CD14-positive monocyte (primary cell): ENCODE measurements at regions not wholly inside any gene's neighbourhood (a gene's known extent, or its start where the extent isn't known, plus 50 kb on each side); places are given as distances from the start of the nearest gene placed in this dataset.
A peak's percentile ranks its signal among the peaks of the same experiment; 100 is the strongest.

Experiments
- DNase-seq, 3 donors: peaks; one replicate each; pipeline ENCODE4 v3.0.0-alpha.2; 2011 to 2022
- H2AFZ ChIP-seq: 2 replicates; pipeline ENCODE4 v1.6.0; 2012; ENCODE audit warnings: mild to moderate bottlenecking, low read depth, low read length, inconsistent platforms; ENCODE audit not compliant: insufficient read depth, poor library complexity, severe bottlenecking
- H3K27ac ChIP-seq, 2 donors: 1 replicate in 1 of 2; 2 replicates in 1 of 2; pipeline ENCODE4 v1.5.1; 2012 to 2013; ENCODE audit warnings: low read length in 2 of 2, control low read depth in 1 of 2, inconsistent platforms in 1 of 2, low read depth in 1 of 2, mild to moderate bottlenecking in 1 of 2
- H3K27me3 ChIP-seq, 2 donors: one replicate each; pipeline versions ENCODE4 v1.6.0 to v1.6.1; 2011 to 2013; ENCODE audit warnings: low read length in 2 of 2; ENCODE audit not compliant: control insufficient read depth in 2 of 2, insufficient read depth in 2 of 2
- H3K36me3 ChIP-seq, 2 donors: replicated peaks in 1 of 2; 1 replicate in 1 of 2; 2 replicates in 1 of 2; pipeline versions ENCODE4 v1.5.1 to v1.6.1; 2012 to 2013; ENCODE audit warnings: low read length in 2 of 2, control low read depth in 1 of 2, inconsistent platforms in 1 of 2, mild to moderate bottlenecking in 1 of 2; ENCODE audit not compliant: insufficient read depth in 2 of 2, control insufficient read depth in 1 of 2
- H3K4me1 ChIP-seq, 2 donors: 1 replicate in 1 of 2; 2 replicates in 1 of 2; pipeline versions ENCODE4 v1.5.1 to v1.6.1; 2012 to 2013; ENCODE audit warnings: low read length in 2 of 2, control low read depth in 1 of 2, inconsistent platforms in 1 of 2, mild to moderate bottlenecking in 1 of 2, moderate library complexity in 1 of 2; ENCODE audit not compliant: insufficient read depth in 2 of 2, control insufficient read depth in 1 of 2
- H3K4me2 ChIP-seq: replicated peaks from 2 replicates; pipeline ENCODE3; 2012; ENCODE audit warnings: low read length, moderate library complexity, mild to moderate bottlenecking; ENCODE audit not compliant: poor library complexity, severe bottlenecking; ENCODE audit errors: extremely low read depth
- H3K4me3 ChIP-seq, 3 experiments: fragments of 200-600 bp in 1 of 3; sonication (generic) in 1 of 3; replicated peaks in 1 of 3; 1 replicate in 2 of 3; 2 replicates in 1 of 3; pipeline ENCODE4 v1.5.1; 2011 to 2013; ENCODE audit warnings: low read length in 3 of 3, mild to moderate bottlenecking in 3 of 3, control low read depth in 2 of 3, low read depth in 2 of 3, inconsistent platforms in 1 of 3, moderate library complexity in 1 of 3
- H3K79me2 ChIP-seq: 2 replicates; pipeline ENCODE4 v1.6.0; 2012; ENCODE audit warnings: mild to moderate bottlenecking, control low read depth, inconsistent platforms, low read length, moderate library complexity; ENCODE audit not compliant: insufficient read depth
- H3K9ac ChIP-seq: 2 replicates; pipeline ENCODE4 v1.6.0; 2017; ENCODE audit warnings: low read length, mild to moderate bottlenecking; ENCODE audit not compliant: insufficient read depth, poor library complexity, severe bottlenecking
- H3K9me3 ChIP-seq, 2 donors: replicated peaks in 1 of 2; 1 replicate in 1 of 2; 2 replicates in 1 of 2; pipeline versions ENCODE4 v1.5.1 to v1.6.1; 2012 to 2013; ENCODE audit warnings: low read length in 2 of 2, control low read depth in 1 of 2; ENCODE audit not compliant: control insufficient read depth in 1 of 2, insufficient read depth in 1 of 2
- H4K20me1 ChIP-seq: 2 replicates; pipeline ENCODE4 v1.6.0; 2012; ENCODE audit warnings: mild to moderate bottlenecking, low read length, control low read depth, moderate library complexity; ENCODE audit not compliant: insufficient read depth
- H3K27ac Mint-ChIP-seq, 7 donors: one replicate each; pipeline ENCODE4 v1.8.0; 2020; ENCODE audit warnings: mild to moderate bottlenecking in 7 of 7, mixed read lengths in 7 of 7, moderate library complexity in 6 of 7, inconsistent platforms in 2 of 7
- H3K27me3 Mint-ChIP-seq, 3 donors: one replicate each; pipeline ENCODE4 v1.8.0; 2021 to 2022; ENCODE audit warnings: low read depth in 3 of 3, mild to moderate bottlenecking in 3 of 3, mixed read lengths in 3 of 3, moderate library complexity in 3 of 3, inconsistent platforms in 1 of 3
- H3K36me3 Mint-ChIP-seq, 2 donors: one replicate each; pipeline ENCODE4 v1.8.0; 2020; ENCODE audit warnings: mixed read lengths in 2 of 2, inconsistent platforms in 1 of 2, mild to moderate bottlenecking in 1 of 2
- H3K4me1 Mint-ChIP-seq: one replicate; pipeline ENCODE4 v1.8.0; 2020; ENCODE audit warnings: mild to moderate bottlenecking, mixed read lengths
- H3K4me3 Mint-ChIP-seq, 2 donors: one replicate each; pipeline ENCODE4 v1.8.0; 2020; ENCODE audit warnings: mild to moderate bottlenecking in 2 of 2, mixed read lengths in 2 of 2, moderate library complexity in 1 of 2
- H3K9me3 Mint-ChIP-seq, 7 donors: one replicate each; pipeline ENCODE4 v1.8.0; 2020 to 2022; ENCODE audit warnings: mixed read lengths in 7 of 7, mild to moderate bottlenecking in 6 of 7, moderate library complexity in 6 of 7, inconsistent platforms in 2 of 7
- CTCF ChIP-seq: fragments of 200-600 bp; IDR thresholded peaks from one replicate; pipeline ENCODE4 v1.8.0; 2022; ENCODE audit warnings: antibody characterized with exemption, mild to moderate bottlenecking
- WGBS: methylation state at CpG from one replicate; pipeline ENCODE4 v1.1.5; 2013; ENCODE audit warnings: missing lambda C conversion rate; ENCODE audit not compliant: insufficient coverage; 5-methylcytosine and 5-hydroxymethylcytosine counted together
- intact Hi-C, 2 donors: fragments of 100-400 bp; cut with micrococcal nuclease; formaldehyde crosslinking; loops; one replicate each; pipeline versions ENCODE4 v1.15.0 to v1.15.1; 2023

DNA sequence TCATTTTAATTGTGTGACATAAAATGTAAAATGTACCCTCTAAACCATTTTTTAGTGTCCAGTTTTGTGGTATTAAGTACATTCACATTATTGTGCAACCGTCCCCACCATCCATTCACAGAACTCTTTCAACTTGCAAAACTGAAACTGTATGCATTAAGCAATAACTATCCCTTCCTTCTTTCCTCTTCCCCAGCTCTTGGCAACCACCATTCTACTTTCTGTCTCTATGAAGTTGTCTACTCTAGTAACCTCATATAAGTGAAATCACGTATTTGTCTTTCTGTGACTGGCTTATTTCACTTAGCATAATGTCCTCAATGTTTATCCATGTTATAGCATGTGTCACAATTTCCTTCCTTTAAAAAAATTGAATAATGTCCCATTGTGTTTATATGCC is 142.4 kb downstream of the C9orf152 start:
- Mint-ChIP-seq H3K27me3 (no peaks in the 10 kb centered on the region), H3K36me3 (peaks cover 0 to 6% of the 10 kb centered on the region in 2 donors), H3K4me1 (peaks cover 53% of the 10 kb centered on the region), H3K9me3 (peaks cover 0 to 1% (median 0%) of the 10 kb centered on the region in 7 donors), H3K4me3 (peak overlapping the region in 1 of 2 donors; percentile 77), H3K27ac (peak overlapping the region; percentile 74 to 93 (median 86))
- Histone ChIP-seq H3K9me3 (no peaks in the 10 kb centered on the region), H2AFZ (no peak overlapping the region), H4K20me1 (no peaks in the 10 kb centered on the region), H3K79me2 (peaks cover 80% of the 10 kb centered on the region), H3K36me3 (no peaks in the 10 kb centered on the region), H3K27ac (peak overlapping the region; percentile 60 to 69), H3K4me1 (peaks cover 45 to 53% of the 10 kb centered on the region in 2 donors), H3K4me2 (peak overlapping the region; percentile 58), H3K4me3 (peak overlapping the region in 1 of 3 experiments; percentile 45), H3K27me3 (no peaks in the 10 kb centered on the region), H3K9ac (no peak overlapping the region)
- peak; percentile 83 to 92 (median 91) for DNase-seq
- WGBS, result no CpG with 5 or more reads among the region's 2 CpGs
- intact Hi-C loops, result loop anchor here in 1 of 2 donors (10.0 kb wide), 1 partner anchor 189 kb away; the partner anchor contains the start of gene TXN
- TF ChIP-seq CTCF, result no peak

DNA sequence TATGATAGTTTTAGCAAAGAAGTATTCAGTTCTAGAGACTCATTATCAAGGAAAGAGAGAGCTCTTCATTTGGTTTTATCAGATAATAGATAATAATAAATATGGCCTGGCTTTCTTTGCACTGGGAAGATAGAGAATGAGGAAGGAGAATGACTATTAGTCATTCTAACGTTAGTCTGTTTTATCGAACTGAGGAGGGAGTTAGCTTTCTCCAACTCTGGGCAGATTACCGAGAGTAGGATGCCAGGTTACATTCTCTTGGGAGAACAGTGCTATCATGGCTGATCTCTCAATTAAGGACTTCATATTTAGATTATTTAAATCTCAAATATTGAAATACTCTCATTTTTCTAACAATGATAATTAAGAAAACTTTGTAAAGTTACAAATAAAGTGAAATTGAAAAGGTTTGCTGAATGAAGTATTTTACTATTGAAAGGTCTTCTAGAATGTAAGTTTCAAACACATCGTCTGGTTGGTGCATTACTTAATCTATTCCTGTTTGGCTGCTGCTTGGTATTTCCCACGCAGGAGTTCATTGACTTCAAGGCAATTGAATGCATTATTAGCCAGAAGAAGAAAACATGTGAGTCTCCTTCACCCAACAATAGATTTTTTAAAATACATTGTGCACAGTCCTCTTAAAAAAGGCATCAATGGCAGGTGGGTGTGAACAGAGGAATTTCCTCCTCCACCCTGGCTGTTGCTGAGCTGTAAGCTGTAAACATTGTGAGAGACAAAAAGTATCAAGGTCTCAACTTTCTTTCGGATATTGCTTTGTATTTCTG is 140.8 kb downstream of the C9orf152 start:
- Histone ChIP-seq H3K4me2 (peak overlapping the region; percentile 29), H3K27ac (peak overlapping the region in 1 of 2 donors; percentile 60), H3K4me3 (peak overlapping the region in 1 of 3 experiments; percentile 13), H3K27me3 (no peaks in the 10 kb centered on the region), H2AFZ (no peak overlapping the region), H3K36me3 (no peaks in the 10 kb centered on the region), H3K9me3 (no peaks in the 10 kb centered on the region), H3K4me1 (peaks cover 45 to 53% of the 10 kb centered on the region in 2 donors), H3K79me2 (peaks cover 81% of the 10 kb centered on the region), H3K9ac (no peak overlapping the region), H4K20me1 (no peaks in the 10 kb centered on the region)
- Mint-ChIP-seq H3K4me3 (no peak overlapping the region), H3K27me3 (no peaks in the 10 kb centered on the region), H3K9me3 (peaks cover 0 to 1% (median 0%) of the 10 kb centered on the region in 7 donors), H3K27ac (peak overlapping the region in 4 of 7 donors; percentile 46 to 93 (median 61)), H3K4me1 (peaks cover 54% of the 10 kb centered on the region), H3K36me3 (peaks cover 0 to 3% of the 10 kb centered on the region in 2 donors)
- WGBS, result 0% methylated on average over 1 of the region's 6 CpGs
- DNase-seq, result peak in 2 of 3 donors; percentile 37 to 43
- TF ChIP-seq CTCF, result no peak
- intact Hi-C loops, result loop anchor here in 1 of 2 donors (10.0 kb wide), 1 partner anchor 188 kb away; the partner anchor contains the start of gene TXN
